ENCODE measurements at regions not wholly inside any gene's neighbourhood (a gene's known extent, or its start where the extent isn't known, plus 50 kb on each side); places are given as distances from the start of the nearest gene placed in this dataset.

DNA sequence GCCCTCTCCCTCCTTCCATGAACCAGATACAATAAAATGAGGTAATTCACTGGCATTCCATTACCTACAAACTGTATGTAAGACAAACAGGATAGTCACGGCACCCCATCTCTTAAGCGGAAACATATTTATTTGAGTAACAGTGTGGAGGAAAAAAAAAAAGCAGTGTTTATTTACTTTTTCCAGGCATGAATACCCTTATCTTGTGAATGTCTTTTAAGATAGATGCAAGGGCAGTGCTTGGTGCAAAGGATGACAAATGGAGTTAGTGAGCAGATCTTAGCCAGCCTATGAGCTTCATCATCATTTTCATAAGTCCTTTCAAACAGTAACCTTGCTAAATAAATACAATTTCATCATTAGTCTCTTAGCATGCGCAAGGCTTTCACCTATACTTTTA is 1661.8 kb upstream of the SPRY2 start:
- TF ChIP-seq POLR2A (IDR thresholded peaks at IDR 0.05) (no peak), POLR2AphosphoS5 (IDR thresholded peaks at IDR 0.05) (no peak)
- TF ChIP-seq, protein P1, sequence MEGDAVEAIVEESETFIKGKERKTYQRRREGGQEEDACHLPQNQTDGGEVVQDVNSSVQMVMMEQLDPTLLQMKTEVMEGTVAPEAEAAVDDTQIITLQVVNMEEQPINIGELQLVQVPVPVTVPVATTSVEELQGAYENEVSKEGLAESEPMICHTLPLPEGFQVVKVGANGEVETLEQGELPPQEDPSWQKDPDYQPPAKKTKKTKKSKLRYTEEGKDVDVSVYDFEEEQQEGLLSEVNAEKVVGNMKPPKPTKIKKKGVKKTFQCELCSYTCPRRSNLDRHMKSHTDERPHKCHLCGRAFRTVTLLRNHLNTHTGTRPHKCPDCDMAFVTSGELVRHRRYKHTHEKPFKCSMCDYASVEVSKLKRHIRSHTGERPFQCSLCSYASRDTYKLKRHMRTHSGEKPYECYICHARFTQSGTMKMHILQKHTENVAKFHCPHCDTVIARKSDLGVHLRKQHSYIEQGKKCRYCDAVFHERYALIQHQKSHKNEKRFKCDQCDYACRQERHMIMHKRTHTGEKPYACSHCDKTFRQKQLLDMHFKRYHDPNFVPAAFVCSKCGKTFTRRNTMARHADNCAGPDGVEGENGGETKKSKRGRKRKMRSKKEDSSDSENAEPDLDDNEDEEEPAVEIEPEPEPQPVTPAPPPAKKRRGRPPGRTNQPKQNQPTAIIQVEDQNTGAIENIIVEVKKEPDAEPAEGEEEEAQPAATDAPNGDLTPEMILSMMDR (IDR thresholded peaks at IDR 0.05) = no peak
